BLaER1 treated with 17β-estradiol and CSF1 and Interleukin-3, amounts not matched to agents 10 nM and 100 nM (cell line): ENCODE measurements at regions not wholly inside any gene's neighbourhood (a gene's known extent, or its start where the extent isn't known, plus 50 kb on each side); places are given as distances from the start of the nearest gene placed in this dataset.

Experiments used
- H3K27ac ChIP-seq, 11 experiments: shearing (Covaris generic); formaldehyde crosslinking; 2 replicates each; pipeline ENCODE4 v1.8.1; 2022
- H3K27me3 ChIP-seq, 11 experiments: shearing (Covaris generic); formaldehyde crosslinking; 2 replicates each; pipeline ENCODE4 v1.8.1; 2022
- H3K36me3 ChIP-seq, 11 experiments: shearing (Covaris generic); formaldehyde crosslinking; 2 replicates each; pipeline ENCODE4 v1.8.1; 2022
- H3K4me1 ChIP-seq, 10 experiments: shearing (Covaris generic); formaldehyde crosslinking; 2 replicates each; pipeline ENCODE4 v1.8.1; 2022
- H3K4me2 ChIP-seq, 11 experiments: shearing (Covaris generic); formaldehyde crosslinking; 2 replicates each; pipeline ENCODE4 v1.8.1; 2022
- H3K4me3 ChIP-seq, 10 experiments: shearing (Covaris generic); formaldehyde crosslinking; 2 replicates each; pipeline ENCODE4 v1.8.1; 2022
- H3K9ac ChIP-seq, 11 experiments: shearing (Covaris generic); formaldehyde crosslinking; 2 replicates each; pipeline ENCODE4 v1.8.1; 2022
- H3K9me3 ChIP-seq, 11 experiments: shearing (Covaris generic); formaldehyde crosslinking; replicated peaks in 1 of 11; 2 replicates each; pipeline ENCODE4 v1.8.1; 2022
- H4K20me1 ChIP-seq, 11 experiments: shearing (Covaris generic); formaldehyde crosslinking; 2 replicates each; pipeline ENCODE4 v1.8.1; 2022
- Cebpa-rat ChIP-seq, 11 experiments: shearing (Covaris generic); IDR thresholded peaks; 2 replicates each; pipeline ENCODE4 v1.8.1; 2022

DNA sequence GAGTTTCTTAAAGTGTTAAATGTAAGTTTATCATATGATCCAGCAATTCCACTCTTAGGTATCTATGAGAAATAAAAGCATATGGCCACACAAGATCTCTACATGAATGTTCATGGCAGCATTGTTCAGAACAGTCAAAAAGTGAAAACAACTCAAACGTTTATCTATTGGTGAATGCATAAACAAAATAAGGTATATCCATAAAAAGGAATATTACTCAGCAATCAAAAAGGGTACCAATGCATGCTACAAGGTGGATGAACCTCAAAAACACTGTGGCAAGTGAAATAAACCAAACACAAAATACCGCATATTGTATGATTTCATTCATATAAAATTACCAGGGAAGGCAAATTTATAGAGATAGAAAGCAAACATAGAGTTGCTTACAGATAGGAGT is 337.6 kb downstream of the PIK3C3 start:
- no peak overlapping the region for H3K4me2 ChIP-seq
- H3K9me3 ChIP-seq, result no peaks in the 10 kb centered on the region
- no peaks in the 10 kb centered on the region for H4K20me1 ChIP-seq
- H3K4me1 ChIP-seq, result no peaks in the 10 kb centered on the region
- no peak overlapping the region for H3K4me3 ChIP-seq
- H3K27me3 ChIP-seq, result no peaks in the 10 kb centered on the region
- no peak overlapping the region for H3K9ac ChIP-seq
- no peaks in the 10 kb centered on the region for H3K36me3 ChIP-seq
- H3K27ac ChIP-seq, result no peak overlapping the region
- no peak for TF ChIP-seq Cebpa-rat (IDR thresholded peaks at IDR 0.05)

- Histone ChIP-seq H3K4me3 (no peak overlapping the region), H4K20me1 (no peaks in the 10 kb centered on the region), H3K4me2 (no peak overlapping the region), H3K9me3 (no peaks in the 10 kb centered on the region), H3K27ac (no peak overlapping the region), H3K36me3 (no peaks in the 10 kb centered on the region), H3K27me3 (no peaks in the 10 kb centered on the region), H3K9ac (no peak overlapping the region), H3K4me1 (no peaks in the 10 kb centered on the region)
- TF ChIP-seq Cebpa-rat (IDR thresholded peaks at IDR 0.05), result no peak
Measured at GRCh38 chr18:42296192-42296591, 341.2 kb downstream of the PIK3C3 start.

GRCh38 chr18:42296723-42297122 is 341.7 kb downstream of the PIK3C3 start:
- Histone ChIP-seq H3K4me2 (no peak overlapping the region), H3K4me1 (no peaks in the 10 kb centered on the region), H4K20me1 (no peaks in the 10 kb centered on the region), H3K36me3 (no peaks in the 10 kb centered on the region), H3K27me3 (no peaks in the 10 kb centered on the region), H3K9ac (no peak overlapping the region), H3K9me3 (no peaks in the 10 kb centered on the region), H3K4me3 (no peak overlapping the region), H3K27ac (no peak overlapping the region)
- TF ChIP-seq Cebpa-rat (IDR thresholded peaks at IDR 0.05), result no peak

- Histone ChIP-seq H3K9ac (no peak overlapping the region), H4K20me1 (no peaks in the 10 kb centered on the region), H3K27ac (no peak overlapping the region), H3K27me3 (no peaks in the 10 kb centered on the region), H3K4me1 (no peaks in the 10 kb centered on the region), H3K36me3 (no peaks in the 10 kb centered on the region), H3K9me3 (no peaks in the 10 kb centered on the region), H3K4me2 (no peak overlapping the region), H3K4me3 (no peak overlapping the region)
- no peak for TF ChIP-seq Cebpa-rat (IDR thresholded peaks at IDR 0.05)
Measured at GRCh38 chr18:42298759-42299675, 344.0 kb downstream of the PIK3C3 start.

- peaks cover 0 to 8% (median 0%) of the 10 kb centered on the region in 11 experiments; a peak in 1 of 22 replicates for H3K36me3 ChIP-seq
- H3K27me3 ChIP-seq, result no peaks in the 10 kb centered on the region
- no peak overlapping the region for H3K4me2 ChIP-seq
- no peak overlapping the region for H3K9ac ChIP-seq
- TF ChIP-seq Cebpa-rat (IDR thresholded peaks at IDR 0.05), result no peak
- H3K4me1 ChIP-seq, result peaks cover 11 to 21% (median 15%) of the 10 kb centered on the region in 10 experiments
- peaks cover 10 to 22% (median 14%) of the 10 kb centered on the region in 11 experiments for H3K9me3 ChIP-seq
- no peaks in the 10 kb centered on the region for H4K20me1 ChIP-seq
- no peak overlapping the region for H3K4me3 ChIP-seq
- no peak overlapping the region; a peak in 1 of 22 replicates for H3K27ac ChIP-seq
Measured at GRCh38 chr18:42305869-42306593, 351.0 kb downstream of the PIK3C3 start.

DNA sequence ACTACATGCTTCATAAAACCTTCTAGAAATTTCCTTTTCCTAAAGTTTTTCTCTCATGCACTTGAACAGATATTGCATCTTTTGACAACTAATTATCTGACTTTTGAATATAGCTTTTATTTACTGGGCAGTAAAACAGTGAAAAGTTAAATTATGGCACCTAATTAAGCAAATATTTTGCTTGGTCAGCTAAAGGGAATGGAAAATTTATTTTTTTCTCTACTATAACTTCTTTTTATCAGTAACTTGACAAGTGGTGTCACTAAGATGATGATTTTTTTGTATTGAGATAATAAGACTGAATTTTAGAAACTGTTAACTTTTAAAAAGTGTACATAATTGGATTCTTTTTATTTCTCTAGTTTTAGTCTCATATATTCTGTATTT is 351.6 kb downstream of the PIK3C3 start:
- Histone ChIP-seq H3K36me3 (peaks cover 0 to 8% (median 0%) of the 10 kb centered on the region in 11 experiments; a peak in 1 of 22 replicates), H4K20me1 (no peaks in the 10 kb centered on the region), H3K4me3 (no peak overlapping the region), H3K9me3 (peaks cover 10 to 22% (median 14%) of the 10 kb centered on the region in 11 experiments), H3K4me2 (no peak overlapping the region), H3K4me1 (peaks cover 17 to 27% (median 21%) of the 10 kb centered on the region in 10 experiments), H3K27ac (no peak overlapping the region), H3K27me3 (no peaks in the 10 kb centered on the region), H3K9ac (no peak overlapping the region)
- TF ChIP-seq Cebpa-rat (IDR thresholded peaks at IDR 0.05), result no peak

GRCh38 chr18:42310956-42311355 is 355.9 kb downstream of the PIK3C3 start:
- H3K9ac ChIP-seq, result peak overlapping the region in 4 of 11 experiments; percentile 30 to 48 (median 38); a peak in 4 of 22 replicates
- H3K4me1 ChIP-seq, result peaks cover 18 to 34% (median 23%) of the 10 kb centered on the region in 10 experiments
- H3K27ac ChIP-seq, result peak overlapping the region in 9 of 11 experiments; percentile 41 to 77 (median 61); a peak in 17 of 22 replicates
- H3K36me3 ChIP-seq, result peaks cover 0 to 8% (median 0%) of the 10 kb centered on the region in 11 experiments; a peak in 1 of 22 replicates
- peak overlapping the region; percentile 38 to 84 (median 64) for H3K4me2 ChIP-seq
- H3K4me3 ChIP-seq, result peak overlapping the region in 1 of 10 experiments; percentile 16; a peak in 1 of 20 replicates
- peak in 3 of 11 experiments; percentile 21 to 45 (median 35); a peak in 3 of 22 replicates for TF ChIP-seq Cebpa-rat (IDR thresholded peaks at IDR 0.05)
- no peaks in the 10 kb centered on the region for H3K27me3 ChIP-seq
- H3K9me3 ChIP-seq, result peaks cover 10 to 22% (median 14%) of the 10 kb centered on the region in 11 experiments
- no peaks in the 10 kb centered on the region for H4K20me1 ChIP-seq

- Histone ChIP-seq H3K27ac (no peak overlapping the region), H3K4me2 (no peak overlapping the region), H4K20me1 (no peaks in the 10 kb centered on the region), H3K27me3 (no peaks in the 10 kb centered on the region), H3K9me3 (no peaks in the 10 kb centered on the region), H3K4me3 (no peak overlapping the region), H3K4me1 (no peaks in the 10 kb centered on the region), H3K36me3 (no peaks in the 10 kb centered on the region), H3K9ac (no peak overlapping the region)
- no peak for TF ChIP-seq Cebpa-rat (IDR thresholded peaks at IDR 0.05)
Measured at GRCh38 chr18:42326752-42327151, 371.7 kb downstream of the PIK3C3 start.

DNA sequence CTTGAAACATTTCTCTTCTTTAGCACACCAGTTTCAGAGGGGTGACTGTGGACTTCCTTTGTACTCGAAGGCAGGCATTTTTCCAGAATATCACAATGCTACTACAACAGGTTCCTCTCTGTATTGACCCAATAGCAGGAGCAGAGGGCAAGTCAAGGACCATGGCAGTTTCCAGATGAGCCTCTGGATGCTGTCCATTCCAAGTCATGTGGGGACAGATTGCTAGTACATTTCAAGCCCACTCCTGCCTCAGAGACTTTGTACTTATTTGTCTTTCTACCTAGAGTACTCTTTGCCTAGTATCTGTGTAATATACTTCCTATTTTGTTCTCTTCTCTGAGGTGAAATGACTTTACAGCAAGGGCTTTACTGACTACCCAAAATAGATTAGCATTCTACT is 373.9 kb downstream of the PIK3C3 start:
- Histone ChIP-seq H3K36me3 (no peaks in the 10 kb centered on the region), H3K9me3 (no peaks in the 10 kb centered on the region), H4K20me1 (no peaks in the 10 kb centered on the region), H3K4me3 (no peak overlapping the region), H3K27me3 (no peaks in the 10 kb centered on the region), H3K9ac (no peak overlapping the region), H3K4me2 (no peak overlapping the region), H3K27ac (no peak overlapping the region), H3K4me1 (no peaks in the 10 kb centered on the region)
- TF ChIP-seq Cebpa-rat (IDR thresholded peaks at IDR 0.05), result no peak
